ENCODE measurements at regions not wholly inside any gene's neighbourhood (a gene's known extent, or its start where the extent isn't known, plus 50 kb on each side); places are given as distances from the start of the nearest gene placed in this dataset.

- TF ChIP-seq CTCF (IDR thresholded peaks at IDR 0.05; ENCODE audit: low read depth, low read length) = no peak
- DNase-seq = no peak
- no peaks in the 10 kb centered on the region for H3K4me1 ChIP-seq
- H3K27me3 ChIP-seq = no peaks in the 10 kb centered on the region
- H3K36me3 ChIP-seq = no peaks in the 10 kb centered on the region
- H3K4me3 ChIP-seq (ENCODE audit: low read depth, low read length) = no peak overlapping the region
- H3K9me3 ChIP-seq = no peaks in the 10 kb centered on the region
These were observed 434.2 kb downstream of the BCKDHB start for GRCh38 chr6:80540700-80541099.

GRCh38 chr6:80537118-80537972 lies 430.9 kb downstream of the BCKDHB start:
- DNase-seq = no peak
- TF ChIP-seq CTCF (IDR thresholded peaks at IDR 0.05; ENCODE audit: low read depth, low read length) = no peak
- Histone ChIP-seq H3K27me3 (no peaks in the 10 kb centered on the region), H3K4me1 (no peaks in the 10 kb centered on the region), H3K36me3 (no peaks in the 10 kb centered on the region), H3K9me3 (no peaks in the 10 kb centered on the region), H3K4me3 (ENCODE audit: low read depth, low read length) (no peak overlapping the region)

GRCh38 chr6:80535914-80536565 lies 429.6 kb downstream of the BCKDHB start:
- DNase-seq = no peak
- Histone ChIP-seq H3K4me1 (no peaks in the 10 kb centered on the region), H3K9me3 (no peaks in the 10 kb centered on the region), H3K27me3 (no peaks in the 10 kb centered on the region), H3K4me3 (ENCODE audit: low read depth, low read length) (no peak overlapping the region), H3K36me3 (no peaks in the 10 kb centered on the region)
- no peak for TF ChIP-seq CTCF (IDR thresholded peaks at IDR 0.05; ENCODE audit: low read depth, low read length)

- H3K4me3 ChIP-seq (ENCODE audit: low read depth, low read length) = no peak overlapping the region
- no peaks in the 10 kb centered on the region for H3K36me3 ChIP-seq
- H3K4me1 ChIP-seq = peaks cover 6% of the 10 kb centered on the region
- no peaks in the 10 kb centered on the region for H3K9me3 ChIP-seq
- no peaks in the 10 kb centered on the region for H3K27me3 ChIP-seq
- DNase-seq = no peak
- no peak for TF ChIP-seq CTCF (IDR thresholded peaks at IDR 0.05; ENCODE audit: low read depth, low read length)
These were observed 425.5 kb downstream of the BCKDHB start for GRCh38 chr6:80531681-80532619.

GRCh38 chr6:80530103-80530502 lies 423.6 kb downstream of the BCKDHB start:
- H3K27me3 ChIP-seq = no peaks in the 10 kb centered on the region
- DNase-seq = no peak
- H3K36me3 ChIP-seq = no peaks in the 10 kb centered on the region
- H3K4me1 ChIP-seq = peaks cover 6% of the 10 kb centered on the region
- H3K4me3 ChIP-seq (ENCODE audit: low read depth, low read length) = no peak overlapping the region
- TF ChIP-seq CTCF (IDR thresholded peaks at IDR 0.05; ENCODE audit: low read depth, low read length) = no peak
- H3K9me3 ChIP-seq = no peaks in the 10 kb centered on the region
